Renal cortex interstitium (tissue), 11 donors: ENCODE measurements at regions not wholly inside any gene's neighbourhood (a gene's known extent, or its start where the extent isn't known, plus 50 kb on each side); places are given as distances from the start of the nearest gene placed in this dataset.
"Not testable (repeated sequence)": the region's sequence is repeated elsewhere in the genome, so short reads cannot be mapped to it uniquely, and the experiment has no call there.

Source experiments
- DNase-seq, 11 donors: peaks; one replicate each; pipeline ENCODE4 v3.0.0-alpha.2; 2013; ENCODE audit warnings: low read depth in 9 of 11, low spot score in 4 of 11; ENCODE audit errors: extremely low read depth in 1 of 11

DNA sequence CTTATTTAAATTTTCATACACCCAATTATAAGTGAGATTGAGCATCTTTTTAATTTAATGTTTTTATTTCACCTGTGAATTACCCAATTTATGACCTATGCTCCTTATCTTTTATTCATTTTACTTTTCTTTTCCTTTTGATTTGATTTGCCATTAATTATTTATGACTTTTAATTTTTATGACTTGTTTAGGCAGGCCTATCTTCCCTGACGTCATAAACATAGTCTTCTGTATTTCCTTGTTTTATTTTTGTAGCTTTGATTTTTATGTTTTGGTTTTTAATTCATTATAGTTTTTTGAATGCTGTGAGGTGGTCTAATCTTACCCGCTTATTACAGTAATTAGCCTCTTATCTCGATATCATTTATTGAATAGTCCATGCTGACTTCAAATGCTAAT lies 467.1 kb upstream of the FAR2 start:
- DNase-seq = no peak

DNA sequence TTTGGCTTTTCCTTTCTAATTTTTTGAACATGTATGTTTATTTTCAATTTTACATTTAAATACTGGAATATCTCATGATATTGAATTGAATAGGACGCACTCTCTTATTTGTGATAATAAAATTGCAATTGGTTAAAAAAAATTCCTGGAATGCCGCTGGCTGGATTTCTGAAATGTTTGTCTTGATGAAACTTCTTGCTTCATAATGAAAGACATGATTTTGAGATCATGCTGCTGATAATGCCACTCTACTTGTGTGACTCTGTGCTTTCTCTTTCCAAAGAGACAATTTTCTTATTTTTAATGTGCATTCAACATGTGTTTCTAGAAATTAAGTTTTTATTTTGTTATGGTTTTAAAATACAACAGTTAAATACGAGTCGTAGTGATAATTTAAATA lies 465.7 kb upstream of the FAR2 start:
- DNase-seq = no peak

GRCh38 chr12:28689398-28690175 lies 459.5 kb upstream of the FAR2 start:
- DNase-seq = no peak

GRCh38 chr12:28693565-28694219 lies 455.4 kb upstream of the FAR2 start:
- no peak for DNase-seq

- no peak for DNase-seq
Observed at GRCh38 chr12:28698553-28698952, 450.5 kb upstream of the FAR2 start.

DNA sequence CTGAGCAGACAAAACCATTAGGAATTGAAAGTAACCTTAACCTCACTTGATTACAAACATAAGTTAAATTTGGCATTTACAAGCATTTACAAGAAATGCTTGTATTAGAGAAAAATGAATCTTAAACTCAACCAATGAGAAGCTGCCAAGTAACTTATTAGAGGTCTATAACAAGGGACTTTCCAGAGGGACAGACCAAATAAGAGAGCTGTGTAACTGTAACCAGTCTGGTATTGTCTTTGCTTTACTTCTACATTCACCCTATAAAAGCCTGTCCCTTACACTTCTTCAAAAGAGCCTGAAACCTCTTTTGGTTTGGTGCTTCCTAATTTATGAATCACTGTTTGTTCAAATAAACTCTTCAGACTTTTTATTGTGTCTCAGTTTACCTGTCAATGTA lies 450.0 kb upstream of the FAR2 start:
- DNase-seq = no peak

- no peak for DNase-seq
Observed at GRCh38 chr12:28700161-28700560, 448.9 kb upstream of the FAR2 start.

- DNase-seq = no peak
Observed at GRCh38 chr12:28704477-28705169, 444.5 kb upstream of the FAR2 start.

- DNase-seq = no peak
Observed at GRCh38 chr12:28708918-28709371, 440.1 kb upstream of the FAR2 start.

- DNase-seq = no peak
Observed at GRCh38 chr12:28709986-28710685, 438.9 kb upstream of the FAR2 start.

DNA sequence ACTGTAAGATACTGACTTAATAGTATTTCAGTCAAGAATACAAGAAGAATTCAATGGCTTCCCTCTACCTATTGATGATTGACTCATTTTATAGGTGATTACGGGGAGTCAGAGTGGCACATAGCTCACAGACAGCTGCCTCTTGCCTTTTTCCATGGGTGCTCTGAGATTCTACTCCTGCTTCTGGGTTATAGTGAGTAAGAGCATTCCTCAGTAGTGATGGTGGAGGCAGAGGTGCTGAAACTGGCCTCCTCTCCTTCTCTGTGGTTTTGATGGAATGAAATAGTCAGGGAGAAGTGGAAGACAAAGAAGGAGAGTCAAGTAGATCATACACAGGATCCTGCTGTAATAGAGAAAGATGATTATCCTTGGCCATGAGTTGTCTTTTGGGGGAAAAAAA lies 438.2 kb upstream of the FAR2 start:
- no peak for DNase-seq

DNA sequence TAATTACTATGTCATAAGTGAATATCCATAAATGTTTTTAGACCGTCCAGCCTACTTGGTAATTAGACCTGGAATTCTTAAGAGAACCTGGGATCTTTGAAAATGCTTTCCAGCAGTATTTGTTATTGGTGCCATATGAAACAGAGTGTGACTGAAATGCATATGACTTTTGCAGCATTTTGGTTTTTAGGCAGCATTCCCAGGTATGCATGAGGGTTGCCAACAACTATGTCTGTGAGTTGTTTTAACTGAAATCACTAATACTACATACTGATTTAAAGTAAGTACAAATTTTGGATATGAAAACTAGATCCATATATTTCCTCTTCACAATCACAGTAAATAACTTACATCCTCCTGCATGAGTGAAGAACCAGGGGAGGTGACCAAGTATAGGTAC lies 437.7 kb upstream of the FAR2 start:
- no peak for DNase-seq

DNA sequence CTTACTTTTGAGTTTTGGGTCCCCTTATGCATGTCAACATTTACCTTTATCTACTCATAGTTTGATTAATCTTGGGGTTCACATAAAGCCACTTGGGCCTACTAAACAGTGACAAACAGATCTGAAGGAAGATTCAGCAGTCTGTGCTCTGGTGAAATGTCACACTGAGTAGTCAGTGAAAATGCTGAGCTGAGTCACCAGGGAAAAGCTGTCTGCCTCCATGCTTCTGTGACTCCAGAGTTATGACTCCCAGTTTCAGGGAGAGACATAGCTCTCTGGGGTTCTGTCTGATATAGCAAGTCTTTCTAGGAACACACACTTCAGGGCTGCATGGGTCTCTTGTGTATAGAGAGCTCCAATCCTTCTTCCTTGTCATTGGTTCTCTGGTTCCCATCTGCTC lies 406.3 kb upstream of the FAR2 start:
- DNase-seq = no peak

DNA sequence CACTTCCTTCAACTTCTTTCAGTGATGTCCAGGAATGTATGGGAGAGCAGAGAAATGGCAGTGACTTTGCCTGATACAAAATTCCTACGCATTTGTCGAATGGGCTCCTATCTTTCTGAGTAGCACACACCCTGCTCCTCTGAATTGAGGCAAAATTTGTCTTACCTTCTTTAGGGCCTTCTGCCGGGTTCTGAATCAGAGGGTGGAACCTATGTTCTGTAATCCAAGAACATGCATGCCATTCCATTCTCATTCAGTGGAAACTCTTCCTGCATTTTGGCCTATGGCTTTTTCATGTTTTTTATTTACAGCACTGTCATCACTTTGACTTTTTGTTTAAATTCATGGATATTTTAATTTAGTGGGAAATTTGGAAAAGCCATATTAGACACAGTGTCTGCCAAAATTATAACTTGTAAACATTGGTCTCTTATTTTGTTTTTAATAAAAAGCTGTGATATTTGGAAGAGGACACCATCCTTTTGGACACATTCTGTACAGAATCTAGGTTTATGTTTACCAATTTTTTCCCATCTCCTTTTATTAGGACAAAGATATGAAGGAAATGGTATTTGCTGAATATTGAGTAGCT lies 402.2 kb upstream of the FAR2 start:
- no peak for DNase-seq

DNA sequence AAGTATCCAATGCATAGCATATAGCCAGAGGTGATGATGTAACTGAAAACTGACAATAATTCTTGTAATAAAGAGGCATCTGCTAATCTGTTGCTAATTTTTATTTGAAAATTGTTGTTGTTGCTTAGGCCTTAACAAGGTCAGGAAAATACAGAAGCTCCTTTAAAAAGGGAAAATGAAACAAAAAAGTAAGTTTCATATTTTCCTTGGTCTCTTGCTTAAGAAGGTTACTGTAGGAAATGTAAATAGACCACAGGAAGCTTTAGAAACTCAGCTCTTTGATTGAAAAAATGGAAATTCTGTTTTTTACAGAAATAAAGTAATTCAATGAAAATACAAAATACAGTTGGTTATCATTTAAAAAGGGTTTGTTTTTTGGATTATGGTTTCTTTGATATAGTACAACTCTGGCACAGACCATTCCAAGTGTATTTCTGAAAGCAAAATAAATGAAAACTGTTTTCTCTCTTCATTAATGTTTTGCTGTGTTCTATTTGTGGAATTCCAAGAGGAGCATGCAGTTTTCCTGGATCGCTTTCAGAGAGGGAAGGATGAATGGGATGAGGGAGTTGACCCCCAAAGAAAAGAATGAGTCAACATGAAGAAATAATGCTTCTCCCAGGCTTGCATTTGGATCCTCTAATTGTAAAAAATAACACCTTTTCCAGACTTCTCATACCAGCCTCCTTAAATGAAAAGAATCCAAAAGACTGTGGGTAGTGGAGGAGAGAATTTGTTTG lies 398.0 kb upstream of the FAR2 start:
- no peak for DNase-seq

DNA sequence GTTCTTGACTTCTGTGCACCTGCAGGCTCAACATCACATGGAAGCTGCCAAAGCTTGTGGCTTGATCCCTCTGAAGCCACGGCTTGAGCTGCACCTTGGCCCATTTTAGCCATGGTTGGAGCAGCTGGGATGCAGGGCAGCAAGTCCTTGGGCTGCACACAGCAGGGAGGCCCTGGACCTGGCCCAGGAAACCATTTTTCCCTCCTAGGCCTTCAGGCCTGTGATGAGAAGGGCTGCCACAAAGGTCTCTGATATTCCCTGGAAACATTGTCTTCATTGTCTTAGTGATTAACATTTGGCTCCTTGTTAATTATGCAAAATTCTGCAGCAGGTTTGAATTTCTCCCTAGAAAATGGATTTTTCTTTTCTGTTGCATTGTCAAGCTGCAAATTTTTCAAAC lies 394.1 kb upstream of the FAR2 start:
- DNase-seq = no peak

DNA sequence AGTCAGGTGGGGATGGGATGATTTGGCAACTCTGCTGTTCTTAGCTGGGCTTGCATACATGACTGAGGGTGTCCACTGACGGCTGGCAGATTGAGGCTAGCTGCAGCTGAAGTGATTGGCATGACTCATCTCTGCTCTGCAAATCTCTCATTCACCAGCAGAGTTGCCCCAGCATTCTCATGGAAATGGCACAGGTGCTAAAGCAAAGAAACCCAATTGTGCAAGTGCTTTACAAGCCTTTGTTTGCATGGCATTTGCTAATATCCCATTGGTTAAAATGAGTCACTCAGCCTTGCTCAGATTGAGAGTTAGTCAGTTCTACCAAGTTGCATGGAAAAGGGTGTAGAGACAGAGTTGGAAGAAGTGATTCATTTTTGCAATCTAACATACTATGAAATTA lies 389.7 kb upstream of the FAR2 start:
- no peak for DNase-seq

DNA sequence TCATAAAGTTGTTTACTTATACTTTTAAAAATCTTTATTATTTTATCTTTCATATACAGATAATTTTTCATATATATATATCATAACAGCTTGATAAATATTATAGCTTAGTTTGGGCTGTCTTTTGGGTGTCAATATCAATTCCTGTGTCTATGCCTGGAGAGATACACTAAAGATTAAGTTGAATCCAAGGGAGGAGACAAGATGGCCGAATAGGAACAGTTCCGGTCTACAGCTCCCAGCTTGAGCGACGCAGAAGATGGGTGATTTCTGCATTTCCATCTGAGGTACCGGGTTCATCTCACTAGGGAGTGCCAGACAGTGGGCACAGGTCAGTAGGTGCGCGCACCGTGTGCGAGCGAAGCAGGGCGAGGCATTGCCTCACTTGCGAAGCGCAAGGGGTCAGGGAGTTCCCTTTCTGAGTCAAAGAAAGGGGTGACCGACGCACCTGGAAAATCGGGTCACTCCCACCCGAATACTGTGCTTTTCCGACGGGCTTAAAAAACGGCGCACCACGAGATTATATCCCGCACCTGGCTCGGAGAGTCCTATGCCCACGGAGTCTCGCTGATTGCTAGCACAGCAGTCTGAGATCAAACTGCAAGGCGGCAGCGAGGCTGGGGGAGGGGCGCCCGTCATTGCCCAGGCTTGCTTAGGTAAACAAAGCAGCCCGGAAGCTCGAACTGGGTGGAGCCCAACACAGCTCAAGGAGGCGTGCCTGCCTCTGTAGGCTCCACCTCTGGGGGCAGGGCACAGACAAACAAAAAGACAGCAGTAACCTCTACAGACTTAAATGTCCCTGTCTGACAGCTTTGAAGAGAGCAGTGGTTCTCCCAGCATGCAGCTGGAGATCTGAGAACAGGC lies 388.8 kb upstream of the FAR2 start:
- not testable (repeated sequence) for DNase-seq
